PC-9 (cell line): ENCODE measurements at regions not wholly inside any gene's neighbourhood (a gene's known extent, or its start where the extent isn't known, plus 50 kb on each side); places are given as distances from the start of the nearest gene placed in this dataset.
"Not testable (repeated sequence)": the region's sequence is repeated elsewhere in the genome, so short reads cannot be mapped to it uniquely, and the experiment has no call there.

ENCODE experiments used
- BruUV-seq: library from RNA; stranded (reverse); fragments of 400-500 nt; replicated peaks from 2 replicates; lab custom pipeline; 2021; lab: Mats Ljungman, UMichigan
- CTCF ChIA-PET: fragments of 300-600 bp; sonication (Branson Sonifier 250); formaldehyde crosslinking; loops from one replicate; lab custom pipeline; 2022; ENCODE audit warnings: antibody characterized with exemption; lab: Charles Lee
- POLR2A ChIA-PET: fragments of 300-600 bp; sonication (Branson Sonifier 250); formaldehyde crosslinking; loops from one replicate; lab custom pipeline; 2022; ENCODE audit warnings: antibody characterized with exemption; ENCODE audit not compliant: unreplicated experiment; lab: Charles Lee
- DNase-seq, 2 experiments: peaks; one replicate each; pipeline versions ENCODE4 v3.0.0 to v3.0.0-alpha.2; 2015 to 2022; ENCODE audit warnings: mixed read lengths in 1 of 2
- H2AFZ ChIP-seq: fragments of 200-600 bp; sonication (generic); 2 replicates; pipeline ENCODE4 v1.8.1; 2017; ENCODE audit warnings: antibody characterized with exemption
- H3F3A ChIP-seq: fragments of 200-600 bp; sonication (generic); 2 replicates; pipeline ENCODE4 v1.8.1; 2017; ENCODE audit warnings: antibody characterized with exemption, mild to moderate bottlenecking, low read depth; ENCODE audit not compliant: insufficient read depth
- H3K27ac ChIP-seq: fragments of 200-600 bp; sonication (generic); 2 replicates; pipeline ENCODE4 v1.6.1; 2016; ENCODE audit warnings: mixed run types
- H3K27me3 ChIP-seq: fragments of 200-600 bp; sonication (generic); 2 replicates; pipeline ENCODE4 v1.6.1; 2016; ENCODE audit warnings: low read depth, mixed run types; ENCODE audit not compliant: insufficient read depth
- H3K36me3 ChIP-seq: fragments of 200-600 bp; sonication (generic); 2 replicates; pipeline ENCODE4 v1.6.1; 2016; ENCODE audit warnings: low read depth, mixed run types
- H3K4me1 ChIP-seq: fragments of 200-600 bp; sonication (generic); replicated peaks from 2 replicates; pipeline ENCODE4 v1.6.1; 2016; ENCODE audit warnings: mixed run types; ENCODE audit not compliant: insufficient read depth
- H3K4me2 ChIP-seq: fragments of 200-600 bp; sonication (generic); 2 replicates; pipeline ENCODE4 v1.6.1; 2017; ENCODE audit warnings: mixed run types
- H3K4me3 ChIP-seq: fragments of 200-600 bp; sonication (generic); 2 replicates; pipeline ENCODE4 v1.6.1; 2016; ENCODE audit warnings: mixed run types
- H3K79me2 ChIP-seq: fragments of 200-600 bp; sonication (generic); 2 replicates; pipeline ENCODE4 v1.6.1; 2017; ENCODE audit warnings: low read depth, mixed run types
- H3K9me2 ChIP-seq: fragments of 200-600 bp; sonication (generic); 2 replicates; pipeline ENCODE4 v1.8.1; 2017; ENCODE audit warnings: mild to moderate bottlenecking; ENCODE audit not compliant: insufficient read depth
- H3K9me3 ChIP-seq: fragments of 200-600 bp; sonication (generic); 2 replicates; pipeline ENCODE4 v1.8.1; 2016; ENCODE audit warnings: low read depth; ENCODE audit not compliant: insufficient read depth
- H4K20me1 ChIP-seq: fragments of 200-600 bp; sonication (generic); 2 replicates; pipeline ENCODE4 v1.8.1; 2017; ENCODE audit not compliant: insufficient read depth
- CTCF ChIP-seq: fragments of 200-600 bp; sonication (generic); conservative IDR thresholded peaks from 2 replicates; pipeline ENCODE4 v1.6.1; 2017; ENCODE audit warnings: mixed run types, antibody characterized with exemption, mild to moderate bottlenecking, moderate library complexity
- EZH2 ChIP-seq: fragments of 200-600 bp; sonication (generic); IDR thresholded peaks from 2 replicates; pipeline ENCODE4 v1.8.0; 2017; ENCODE audit warnings: antibody characterized with exemption, low read depth
- intact Hi-C: fragments of 100-400 bp; cut with micrococcal nuclease; formaldehyde crosslinking; loops from one replicate; pipeline ENCODE4 v1.10.0; 2022; ENCODE audit not compliant: unreplicated experiment

DNA sequence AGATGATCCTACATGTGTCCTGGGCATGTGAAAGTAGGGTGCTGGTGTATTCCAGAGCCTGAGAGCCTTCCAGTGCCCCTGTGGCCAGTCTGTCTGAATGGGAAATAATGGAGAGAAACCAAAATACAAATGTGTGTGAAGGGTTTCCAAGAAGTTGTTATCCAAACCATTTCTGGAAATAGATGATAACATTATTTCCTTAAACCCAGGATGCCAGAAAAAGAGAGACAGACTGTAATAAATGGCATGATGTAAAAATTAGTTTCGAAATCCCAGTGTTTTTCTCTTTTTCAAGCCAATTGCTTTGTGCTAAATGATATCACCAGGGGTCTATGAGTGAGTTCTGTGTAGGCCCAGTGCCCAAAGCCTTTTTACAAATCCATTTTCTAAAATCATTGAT, 175.3 kb downstream of the PHLDA1 start:
- no peak overlapping the region for H2AFZ ChIP-seq
- intact Hi-C loops = no loop called here

GRCh38 chr12:75855360-75855759, 176.2 kb downstream of the PHLDA1 start:
- H3F3A ChIP-seq = peaks cover 22% of the 10 kb centered on the region
- POLR2A ChIA-PET = no interaction called here
- H4K20me1 ChIP-seq = no peaks in the 10 kb centered on the region
- H3K4me1 ChIP-seq = peaks cover 30% of the 10 kb centered on the region
- BruUV-seq = no TSS peak
- H3K9me2 ChIP-seq = no peaks in the 10 kb centered on the region
- H3K9me3 ChIP-seq = peaks cover 12% of the 10 kb centered on the region; the same call in 1 of the 2 replicates
- no peak for DNase-seq
- TF ChIP-seq EZH2 (no peak), CTCF (no peak)
- H2AFZ ChIP-seq = no peak overlapping the region
- no peak overlapping the region for H3K4me2 ChIP-seq
- no peak overlapping the region for H3K4me3 ChIP-seq
- intact Hi-C loops = no loop called here
- no peaks in the 10 kb centered on the region for H3K79me2 ChIP-seq
- H3K27me3 ChIP-seq = no peaks in the 10 kb centered on the region
- H3K27ac ChIP-seq = no peak overlapping the region
- H3K36me3 ChIP-seq = no peaks in the 10 kb centered on the region
- CTCF ChIA-PET = no interaction called here

More for the DNA sequence above, 175.3 kb downstream of the PHLDA1 start:
- Histone ChIP-seq H3K36me3 (no peaks in the 10 kb centered on the region), H3K4me3 (no peak overlapping the region), H3K4me2 (no peak overlapping the region), H3F3A (peaks cover 17% of the 10 kb centered on the region; the same call in 1 of the 2 replicates), H4K20me1 (no peaks in the 10 kb centered on the region), H3K4me1 (peaks cover 28% of the 10 kb centered on the region), H3K9me2 (no peaks in the 10 kb centered on the region), H3K9me3 (peaks cover 12% of the 10 kb centered on the region; the same call in 1 of the 2 replicates), H3K27me3 (no peaks in the 10 kb centered on the region), H3K27ac (no peak overlapping the region), H3K79me2 (no peaks in the 10 kb centered on the region)
- POLR2A ChIA-PET = no interaction called here
- CTCF ChIA-PET = no interaction called here
- TF ChIP-seq CTCF = no peak
- no peak for TF ChIP-seq EZH2
- DNase-seq = no peak
- no TSS peak for BruUV-seq

- Histone ChIP-seq H2AFZ (no peak overlapping the region), H4K20me1 (no peaks in the 10 kb centered on the region), H3K27ac (no peak overlapping the region), H3K79me2 (no peaks in the 10 kb centered on the region), H3K9me3 (peaks cover 13% of the 10 kb centered on the region; the same call in 1 of the 2 replicates), H3K4me3 (no peak overlapping the region), H3K4me1 (peaks cover 26% of the 10 kb centered on the region), H3K4me2 (no peak overlapping the region), H3K36me3 (no peaks in the 10 kb centered on the region), H3K9me2 (no peaks in the 10 kb centered on the region), H3K27me3 (no peaks in the 10 kb centered on the region), H3F3A (peaks cover 21% of the 10 kb centered on the region)
- CTCF ChIA-PET = no interaction called here
- POLR2A ChIA-PET = interaction anchor here (0.6 kb wide), 1 partner anchor 135 kb away, joined by 4 read pairs; no protein-coding TSS in a partner anchor
- BruUV-seq = no TSS peak
- TF ChIP-seq EZH2 (no peak), CTCF (no peak)
- no peak for DNase-seq
- intact Hi-C loops = no loop called here
Measured at GRCh38 chr12:75854681-75855309, 176.8 kb downstream of the PHLDA1 start.

DNA sequence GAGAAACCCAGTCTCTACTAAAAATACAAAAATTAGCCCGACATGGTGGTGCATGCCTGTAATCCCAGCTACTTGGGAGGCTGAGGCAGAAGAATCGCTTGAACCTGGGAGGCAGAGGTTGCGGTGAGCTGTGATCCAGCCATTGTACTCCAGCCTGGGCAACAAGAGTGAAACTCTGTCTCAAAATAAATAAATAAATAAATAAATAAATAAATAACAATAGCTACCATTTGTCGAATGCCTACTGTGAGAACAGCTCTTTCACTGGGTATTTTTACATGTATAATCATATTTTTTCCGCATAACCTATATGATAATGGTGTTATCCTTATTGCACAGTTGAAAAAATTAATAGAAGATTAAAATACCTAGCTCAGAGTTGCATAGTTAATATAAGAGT, 177.4 kb downstream of the PHLDA1 start:
- H3K79me2 ChIP-seq, BruUV-seq, H2AFZ ChIP-seq, H3K36me3 ChIP-seq, H3K9me2 ChIP-seq, DNase-seq, CTCF ChIA-PET, H3K4me3 ChIP-seq, H4K20me1 ChIP-seq, H3K27me3 ChIP-seq, H3K27ac ChIP-seq, H3K4me2 ChIP-seq, intact Hi-C loops: not testable (repeated sequence)
- POLR2A ChIA-PET = interaction anchor here (0.6 kb wide), 1 partner anchor 136 kb away, joined by 4 read pairs; no protein-coding TSS in a partner anchor
- peaks cover 13% of the 10 kb centered on the region; the same call in 1 of the 2 replicates for H3K9me3 ChIP-seq
- H3F3A ChIP-seq = peaks cover 21% of the 10 kb centered on the region
- peaks cover 19% of the 10 kb centered on the region for H3K4me1 ChIP-seq
